GM21423 (cell line): ENCODE measurements at regions not wholly inside any gene's neighbourhood (a gene's known extent, or its start where the extent isn't known, plus 50 kb on each side); places are given as distances from the start of the nearest gene placed in this dataset.

Experiments
- ATAC-seq: cut with Tn5 transposase; IDR thresholded peaks from one replicate; pipeline ENCODE4 v1.9.1; 2021; ENCODE audit warnings: mild to moderate bottlenecking, moderate library complexity; ENCODE audit not compliant: unreplicated experiment

DNA sequence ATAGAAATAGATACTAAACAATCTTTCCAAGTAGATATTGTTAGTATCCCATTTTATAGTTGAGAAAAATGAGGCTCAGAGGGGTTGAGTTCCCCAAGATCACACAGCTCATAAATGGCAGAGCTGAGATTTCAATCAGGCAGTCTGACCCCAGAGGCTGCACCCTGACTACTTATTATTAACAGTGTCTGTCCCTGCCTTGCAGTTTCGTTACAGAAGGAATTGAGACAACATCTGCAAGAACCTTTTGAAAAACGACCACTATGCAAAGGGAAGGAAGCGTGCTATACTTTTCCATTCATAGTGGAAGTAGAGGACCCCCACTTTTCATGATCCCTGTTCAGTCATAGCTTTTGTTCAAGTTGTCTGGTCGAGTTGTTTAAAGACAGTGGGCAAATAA is 53.2 kb upstream of the SEC11C start:
- ATAC-seq: no peak

DNA sequence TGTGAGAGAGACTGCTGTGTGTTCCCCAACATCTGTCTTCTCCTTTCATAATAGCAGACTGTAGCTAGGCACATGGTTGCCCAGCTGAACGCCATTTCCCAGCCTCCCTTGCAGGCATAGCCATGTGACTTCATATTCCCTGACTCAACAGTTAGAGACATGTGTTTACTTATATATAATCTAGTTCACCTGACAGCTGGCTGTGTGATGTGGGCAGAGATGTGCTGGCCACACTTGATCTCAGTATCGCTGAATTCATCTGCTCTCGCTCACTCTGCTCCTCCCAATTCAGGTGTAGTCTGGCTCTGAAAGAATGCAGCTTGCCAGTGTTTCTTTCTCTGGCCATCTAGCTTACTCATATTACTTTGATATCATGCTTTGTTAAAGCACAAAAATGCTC is 52.3 kb upstream of the SEC11C start:
- no peak for ATAC-seq
